DND-41 (cell line): ENCODE measurements at regions not wholly inside any gene's neighbourhood (a gene's known extent, or its start where the extent isn't known, plus 50 kb on each side); places are given as distances from the start of the nearest gene placed in this dataset.

ENCODE experiments used
- ATAC-seq: fragments of 200-7000 bp; cut with Tn5 transposase; 3 replicates; pipeline ENCODE4 v1.9.1; 2021; ENCODE audit warnings: low read depth; ENCODE audit not compliant: insufficient read depth
- DNase-seq: peaks from one replicate; pipeline ENCODE4 v3.0.0-alpha.2; 2020
- H2AFZ ChIP-seq: 2 replicates; pipeline ENCODE4 v1.6.0; 2012; ENCODE audit warnings: low read depth, low read length
- H3K27ac ChIP-seq: 2 replicates; pipeline ENCODE4 v1.5.1; 2012; ENCODE audit warnings: low read length, inconsistent platforms
- H3K27me3 ChIP-seq: fragments of 200-600 bp; sonication (generic); 2 replicates; pipeline ENCODE4 v1.6.0; 2012; ENCODE audit warnings: low read length, mild to moderate bottlenecking, inconsistent platforms; ENCODE audit not compliant: insufficient read depth, poor library complexity
- H3K36me3 ChIP-seq: 2 replicates; pipeline ENCODE4 v1.5.1; 2012; ENCODE audit warnings: low read length, inconsistent platforms; ENCODE audit not compliant: insufficient read depth
- H3K4me1 ChIP-seq: 2 replicates; pipeline ENCODE4 v1.5.1; 2012; ENCODE audit warnings: mild to moderate bottlenecking, low read length; ENCODE audit not compliant: insufficient read depth
- H3K4me2 ChIP-seq: 2 replicates; pipeline ENCODE4 v1.6.0; 2012; ENCODE audit warnings: mild to moderate bottlenecking, moderate library complexity, low read length, inconsistent platforms; ENCODE audit not compliant: insufficient read depth
- H3K4me3 ChIP-seq, 2 experiments: fragments of 200-600 bp in 1 of 2; shearing (Covaris generic) in 1 of 2; 2 replicates each; pipeline ENCODE4 v1.5.1; 2012 to 2016; ENCODE audit warnings: inconsistent platforms in 2 of 2, low read length in 2 of 2, mild to moderate bottlenecking in 2 of 2, low read depth in 1 of 2, moderate library complexity in 1 of 2
- H3K79me2 ChIP-seq: 2 replicates; pipeline ENCODE4 v1.6.0; 2012; ENCODE audit warnings: low read length, inconsistent platforms; ENCODE audit not compliant: insufficient read depth
- H3K9ac ChIP-seq: 2 replicates; pipeline ENCODE4 v1.6.0; 2012; ENCODE audit warnings: low read depth, mild to moderate bottlenecking, inconsistent platforms, low read length, moderate library complexity
- H3K9me3 ChIP-seq: 2 replicates; pipeline ENCODE4 v1.5.1; 2012; ENCODE audit warnings: low read length, moderate library complexity, mild to moderate bottlenecking, inconsistent platforms; ENCODE audit not compliant: insufficient read depth, severe bottlenecking
- H4K20me1 ChIP-seq: 2 replicates; pipeline ENCODE4 v1.6.0; 2012; ENCODE audit warnings: low read length; ENCODE audit not compliant: insufficient read depth
- EZH2 ChIP-seq: IDR thresholded peaks from 3 replicates; pipeline ENCODE4 v1.6.1; 2012; ENCODE audit warnings: borderline replicate concordance, low read depth, mild to moderate bottlenecking, moderate library complexity, low read length, inconsistent platforms; ENCODE audit not compliant: severe bottlenecking
- TF ChIP-seq, protein P1 (sequence below): IDR thresholded peaks from 2 replicates; pipeline ENCODE4 v1.5.1; 2012; ENCODE audit warnings: borderline replicate concordance, low read length, moderate library complexity, mild to moderate bottlenecking; ENCODE audit not compliant: poor library complexity, severe bottlenecking; ENCODE audit errors: extremely low read depth

DNA sequence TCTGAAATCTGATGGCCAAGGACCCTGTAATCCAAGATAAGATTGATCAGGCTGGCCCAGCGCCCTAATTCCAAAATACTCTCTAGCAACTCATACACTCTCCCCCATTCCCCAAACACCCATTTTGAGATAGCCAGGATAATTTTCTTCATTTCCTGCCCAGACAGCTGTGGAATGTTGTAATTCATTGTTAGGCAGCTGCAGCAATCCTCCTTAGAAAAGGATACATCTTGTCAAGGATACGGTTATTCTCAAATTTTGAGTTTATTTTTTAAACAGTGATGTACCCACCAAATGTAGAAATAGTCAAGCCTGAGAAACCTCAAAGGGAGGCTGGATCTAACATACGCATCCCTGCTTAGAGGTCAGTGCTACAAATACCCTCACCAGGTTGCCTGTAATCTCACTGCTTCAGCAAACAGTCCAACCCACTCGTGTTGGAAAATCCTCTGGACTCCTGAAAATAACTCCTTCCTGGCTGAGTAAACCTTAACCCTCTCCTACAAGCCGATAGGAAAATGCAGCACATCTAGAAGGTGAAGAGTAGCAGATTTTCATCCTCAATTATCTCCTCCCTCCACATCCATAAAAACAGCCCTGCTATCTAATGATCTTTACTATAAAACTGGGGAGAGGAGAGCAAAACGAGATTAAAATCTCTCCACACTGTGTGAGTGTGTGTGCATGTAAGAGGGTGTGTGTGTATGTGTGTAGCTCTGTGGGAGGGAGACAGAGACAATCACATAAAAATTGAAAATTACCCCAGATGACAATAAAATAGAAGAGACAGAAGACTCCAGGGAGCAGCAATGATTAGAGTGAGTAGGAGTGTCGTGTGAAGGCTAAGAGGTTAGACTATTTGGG lies 683.1 kb downstream of the DIAPH3 start:
- H4K20me1 ChIP-seq = no peaks in the 10 kb centered on the region
- H3K4me3 ChIP-seq = no peak overlapping the region
- H3K36me3 ChIP-seq = no peaks in the 10 kb centered on the region
- no peak overlapping the region for H2AFZ ChIP-seq
- no peak overlapping the region for H3K9ac ChIP-seq
- ATAC-seq = no peak
- no peaks in the 10 kb centered on the region for H3K79me2 ChIP-seq
- no peak overlapping the region for H3K27ac ChIP-seq
- H3K4me1 ChIP-seq = no peaks in the 10 kb centered on the region
- TF ChIP-seq, protein P1, sequence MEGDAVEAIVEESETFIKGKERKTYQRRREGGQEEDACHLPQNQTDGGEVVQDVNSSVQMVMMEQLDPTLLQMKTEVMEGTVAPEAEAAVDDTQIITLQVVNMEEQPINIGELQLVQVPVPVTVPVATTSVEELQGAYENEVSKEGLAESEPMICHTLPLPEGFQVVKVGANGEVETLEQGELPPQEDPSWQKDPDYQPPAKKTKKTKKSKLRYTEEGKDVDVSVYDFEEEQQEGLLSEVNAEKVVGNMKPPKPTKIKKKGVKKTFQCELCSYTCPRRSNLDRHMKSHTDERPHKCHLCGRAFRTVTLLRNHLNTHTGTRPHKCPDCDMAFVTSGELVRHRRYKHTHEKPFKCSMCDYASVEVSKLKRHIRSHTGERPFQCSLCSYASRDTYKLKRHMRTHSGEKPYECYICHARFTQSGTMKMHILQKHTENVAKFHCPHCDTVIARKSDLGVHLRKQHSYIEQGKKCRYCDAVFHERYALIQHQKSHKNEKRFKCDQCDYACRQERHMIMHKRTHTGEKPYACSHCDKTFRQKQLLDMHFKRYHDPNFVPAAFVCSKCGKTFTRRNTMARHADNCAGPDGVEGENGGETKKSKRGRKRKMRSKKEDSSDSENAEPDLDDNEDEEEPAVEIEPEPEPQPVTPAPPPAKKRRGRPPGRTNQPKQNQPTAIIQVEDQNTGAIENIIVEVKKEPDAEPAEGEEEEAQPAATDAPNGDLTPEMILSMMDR = no peak
- TF ChIP-seq EZH2 = no peak
- no peak for DNase-seq
- H3K9me3 ChIP-seq = no peaks in the 10 kb centered on the region
- H3K4me2 ChIP-seq = no peak overlapping the region
- peaks cover 2% of the 10 kb centered on the region for H3K27me3 ChIP-seq

DNA sequence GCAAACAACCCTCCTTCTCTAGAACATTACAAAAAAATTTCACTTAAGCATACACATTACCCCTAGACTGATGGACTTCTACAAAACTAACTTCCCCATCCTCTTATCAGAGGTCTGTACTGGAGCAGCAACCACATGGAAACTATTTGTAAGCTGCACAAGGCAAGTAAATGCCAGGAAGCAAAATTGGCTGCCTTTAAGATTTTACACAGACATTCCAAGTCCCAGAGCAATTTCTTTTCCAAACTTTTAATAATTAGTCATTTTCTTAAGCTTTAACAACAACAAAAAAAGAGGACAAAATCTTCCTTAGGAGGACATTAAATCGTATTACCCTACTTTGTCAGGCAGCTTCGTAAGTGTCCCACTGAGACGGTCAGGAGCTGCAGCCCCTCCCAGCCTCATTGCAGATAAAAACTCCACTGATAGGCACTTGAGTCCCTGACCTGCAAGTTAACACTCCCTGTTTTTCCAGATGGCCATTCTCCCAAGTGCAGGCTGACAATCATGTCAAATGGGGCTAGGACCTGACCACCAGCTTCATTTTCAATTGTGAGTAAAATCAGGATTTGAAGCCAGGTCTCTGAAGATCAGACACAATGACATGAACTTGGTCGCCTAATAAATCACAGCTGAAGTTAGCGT lies 680.1 kb downstream of the DIAPH3 start:
- ATAC-seq = no peak
- H3K4me2 ChIP-seq = no peak overlapping the region
- peaks cover 2% of the 10 kb centered on the region for H3K27me3 ChIP-seq
- no peak for TF ChIP-seq EZH2
- TF ChIP-seq, protein P1 = no peak
- no peak overlapping the region for H3K4me3 ChIP-seq
- no peaks in the 10 kb centered on the region for H3K79me2 ChIP-seq
- no peaks in the 10 kb centered on the region for H3K36me3 ChIP-seq
- no peak overlapping the region for H2AFZ ChIP-seq
- H3K9me3 ChIP-seq = no peaks in the 10 kb centered on the region
- H3K27ac ChIP-seq = no peak overlapping the region
- H3K4me1 ChIP-seq = no peaks in the 10 kb centered on the region
- no peak for DNase-seq
- no peak overlapping the region for H3K9ac ChIP-seq
- no peaks in the 10 kb centered on the region for H4K20me1 ChIP-seq

DNA sequence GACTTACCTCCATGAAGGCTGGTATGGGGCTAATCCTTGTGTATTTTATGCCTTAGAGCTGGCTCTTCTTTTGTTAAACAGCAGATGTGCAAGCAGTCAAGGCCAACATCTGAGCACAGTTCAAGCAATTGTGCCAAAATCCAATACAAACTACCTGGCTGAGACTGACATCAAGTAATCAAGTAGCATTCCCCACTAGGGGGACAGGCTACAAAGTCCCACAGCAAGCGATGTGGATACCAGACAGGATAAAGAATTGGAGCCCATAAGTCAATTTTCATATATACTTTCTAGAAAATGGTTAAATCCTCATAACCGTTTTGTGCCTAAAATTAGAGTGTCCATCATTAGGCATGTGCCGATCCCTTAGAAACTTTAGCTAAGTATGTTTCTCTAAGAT lies 675.8 kb downstream of the DIAPH3 start:
- H2AFZ ChIP-seq = no peak overlapping the region

More for the DNA sequence above, 675.8 kb downstream of the DIAPH3 start:
- H3K36me3 ChIP-seq = no peaks in the 10 kb centered on the region
- no peaks in the 10 kb centered on the region for H3K79me2 ChIP-seq
- DNase-seq (no peak), ATAC-seq (no peak)
- H3K27me3 ChIP-seq = peaks cover 2% of the 10 kb centered on the region
- H3K9me3 ChIP-seq = no peaks in the 10 kb centered on the region
- H4K20me1 ChIP-seq = no peaks in the 10 kb centered on the region
- no peak overlapping the region for H3K9ac ChIP-seq
- H3K4me2 ChIP-seq = no peak overlapping the region
- H3K27ac ChIP-seq = no peak overlapping the region
- no peaks in the 10 kb centered on the region for H3K4me1 ChIP-seq
- TF ChIP-seq, protein P1 = no peak
- no peak for TF ChIP-seq EZH2
- H3K4me3 ChIP-seq = no peak overlapping the region
